GM18499 (cell line): ENCODE measurements at regions not wholly inside any gene's neighbourhood (a gene's known extent, or its start where the extent isn't known, plus 50 kb on each side); places are given as distances from the start of the nearest gene placed in this dataset.
"Not testable (repeated sequence)": the region's sequence is repeated elsewhere in the genome, so short reads cannot be mapped to it uniquely, and the experiment has no call there.

Experiments
- ATAC-seq: cut with Tn5 transposase; IDR thresholded peaks from one replicate; pipeline ENCODE4 v1.9.1; 2021; ENCODE audit warnings: moderate number of reproducible peaks; ENCODE audit not compliant: insufficient read depth, unreplicated experiment

DNA sequence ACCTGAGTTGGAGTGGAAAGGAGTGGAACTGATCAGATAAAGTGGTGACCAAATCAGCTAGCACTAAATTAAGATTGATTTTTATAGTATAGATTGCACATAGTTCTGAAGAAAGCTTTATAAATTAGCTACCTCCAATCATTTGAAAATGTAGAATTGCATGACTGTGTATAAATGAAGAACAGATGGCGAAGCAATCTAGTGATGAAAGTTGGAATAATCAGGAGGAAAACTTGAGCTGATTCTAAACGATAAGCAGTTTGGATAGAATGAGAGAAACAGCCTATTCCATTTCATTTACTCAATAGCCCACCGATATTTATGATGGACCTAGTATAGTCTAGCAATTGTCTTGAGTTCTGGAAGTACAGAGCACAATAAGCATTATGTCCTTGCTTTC is 661.5 kb downstream of the PLA2G4A start:
- ATAC-seq = no peak

DNA sequence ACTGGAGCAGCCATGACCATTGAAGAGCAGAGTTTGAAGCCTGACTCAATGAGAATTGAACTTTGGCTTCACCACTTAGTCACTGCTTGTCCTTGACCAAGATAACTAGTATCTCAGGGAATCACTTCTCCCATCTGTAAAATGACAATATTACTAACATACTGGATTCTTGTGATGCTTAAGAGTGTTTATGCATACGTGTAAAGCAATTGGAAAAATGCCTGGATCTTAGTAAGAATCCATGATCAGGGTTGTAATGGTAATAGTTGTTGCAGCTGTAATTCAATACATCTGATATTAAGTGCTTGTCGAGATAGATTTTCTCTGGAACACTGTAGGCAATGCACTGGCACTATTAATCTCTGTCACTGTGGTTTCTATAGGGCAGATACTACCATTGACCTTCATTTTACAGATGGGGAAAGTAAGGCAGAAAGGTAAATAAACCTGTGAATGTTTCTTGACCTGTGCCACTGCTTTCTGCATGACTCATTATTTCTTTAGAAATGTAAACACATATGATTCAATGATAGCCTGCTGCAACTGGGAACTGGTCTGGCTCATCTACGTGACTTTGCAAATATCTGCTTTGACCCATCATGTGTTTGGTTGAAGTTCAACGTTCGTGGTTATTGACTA is 662.5 kb downstream of the PLA2G4A start:
- ATAC-seq = no peak

DNA sequence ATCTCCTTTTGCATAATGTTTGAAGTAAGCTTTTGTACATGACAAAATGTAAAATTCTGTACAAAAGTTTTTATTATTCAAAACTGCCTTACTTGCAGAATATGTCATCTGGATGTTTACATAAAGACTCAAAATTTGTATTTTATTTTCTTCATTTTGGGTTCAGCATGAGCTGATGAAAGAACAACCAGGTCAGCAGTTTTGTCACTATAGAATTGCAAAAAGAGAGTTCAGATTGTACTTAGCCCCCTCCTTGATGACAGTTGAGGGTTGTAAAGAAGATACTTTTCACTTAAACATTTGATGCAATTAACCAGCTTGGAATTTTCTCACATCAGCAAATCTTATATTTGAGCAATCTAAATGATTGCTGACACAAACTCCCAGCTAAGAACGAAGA is 669.3 kb downstream of the PLA2G4A start:
- ATAC-seq = no peak

DNA sequence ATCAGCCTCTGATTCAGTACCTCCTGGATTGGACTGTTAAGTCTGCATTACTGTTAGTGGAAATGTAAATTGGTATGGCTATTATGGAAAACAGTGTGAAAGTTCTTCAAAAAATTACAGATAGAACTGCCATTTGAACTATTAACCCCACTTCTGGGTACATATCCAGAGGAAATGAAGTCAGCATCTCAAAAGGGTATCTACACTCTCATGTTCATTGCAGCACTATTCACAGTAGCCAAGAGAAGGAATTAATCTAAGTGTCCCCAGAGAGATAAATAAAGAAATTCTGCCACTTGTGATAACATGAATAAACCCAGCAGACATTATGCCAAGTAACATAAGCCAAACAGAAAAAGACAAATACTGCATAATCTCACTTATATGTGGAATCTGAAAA is 676.0 kb downstream of the PLA2G4A start:
- no peak for ATAC-seq

DNA sequence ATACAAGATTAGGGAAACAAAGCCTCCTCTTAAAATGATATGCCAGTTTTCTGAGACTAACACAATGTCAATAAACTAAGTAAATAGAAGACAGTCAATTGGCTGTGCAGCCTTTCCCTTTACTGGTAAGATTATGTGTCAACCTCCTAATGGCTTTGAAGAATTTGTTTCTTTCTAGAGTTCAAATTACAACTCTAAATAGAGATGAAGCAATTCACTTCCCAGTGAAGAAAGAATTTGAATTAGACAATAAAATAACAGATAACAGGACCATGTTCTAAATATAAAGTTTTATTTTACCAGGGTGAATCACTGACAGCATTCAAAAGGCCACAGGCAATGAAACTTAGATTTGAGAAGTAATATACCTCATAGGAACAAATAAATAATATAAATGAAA is 680.3 kb downstream of the PLA2G4A start:
- ATAC-seq = no peak

DNA sequence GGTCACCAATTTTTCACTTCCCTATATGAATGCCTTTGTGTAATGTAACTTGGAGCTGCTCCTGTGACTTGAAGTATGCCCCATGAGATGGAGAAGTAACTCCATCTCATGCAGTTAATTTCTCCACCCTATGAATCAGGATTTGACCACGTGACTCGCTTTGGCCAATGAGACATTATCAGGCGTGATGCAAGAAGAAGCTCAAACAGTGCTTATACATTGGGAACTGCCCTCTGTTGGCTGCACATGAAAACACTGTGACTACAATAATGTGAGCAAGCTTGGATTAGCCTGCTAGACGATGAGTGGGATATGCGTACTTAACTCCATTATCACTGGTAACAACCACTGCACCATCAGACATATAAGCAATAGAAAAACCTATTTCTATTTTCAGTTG is 684.4 kb downstream of the PLA2G4A start:
- ATAC-seq = no peak

DNA sequence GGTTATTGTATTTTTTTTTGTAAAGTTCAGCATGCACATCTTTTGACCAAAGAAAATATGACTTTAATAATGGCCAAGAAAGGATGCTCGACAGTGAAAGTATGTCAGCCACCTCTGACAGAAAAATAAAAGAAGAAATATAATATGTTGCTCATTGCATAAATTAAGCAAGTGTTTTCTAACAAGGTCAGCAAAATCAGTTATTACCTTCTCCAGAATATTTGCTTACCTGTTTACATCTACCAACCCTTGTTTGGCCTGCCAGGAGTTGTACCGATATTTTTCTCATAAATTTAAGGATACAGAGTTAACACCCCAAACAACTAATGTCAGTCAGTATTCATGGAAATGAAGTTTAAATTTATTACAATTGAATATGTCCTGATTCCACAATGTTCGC is 685.4 kb downstream of the PLA2G4A start:
- no peak for ATAC-seq

DNA sequence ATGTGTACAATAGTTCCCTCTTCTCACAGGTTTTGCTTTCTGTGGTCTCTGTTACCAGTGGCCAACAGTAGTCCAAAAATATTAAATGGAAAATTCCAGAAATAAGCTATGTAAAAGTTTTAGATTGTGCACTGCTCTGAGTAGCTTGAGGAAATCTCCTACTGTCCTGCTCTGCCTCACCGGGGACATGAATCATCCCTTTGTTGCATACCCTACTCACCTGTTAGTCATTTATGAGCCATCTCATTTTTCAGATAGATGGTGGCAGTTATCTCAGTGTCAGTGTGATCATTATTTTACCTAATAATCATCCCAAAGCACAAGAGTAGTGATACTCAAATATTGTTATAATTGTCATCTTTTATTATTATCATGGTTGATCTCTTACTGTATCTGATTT is 688.1 kb downstream of the PLA2G4A start:
- ATAC-seq = no peak

DNA sequence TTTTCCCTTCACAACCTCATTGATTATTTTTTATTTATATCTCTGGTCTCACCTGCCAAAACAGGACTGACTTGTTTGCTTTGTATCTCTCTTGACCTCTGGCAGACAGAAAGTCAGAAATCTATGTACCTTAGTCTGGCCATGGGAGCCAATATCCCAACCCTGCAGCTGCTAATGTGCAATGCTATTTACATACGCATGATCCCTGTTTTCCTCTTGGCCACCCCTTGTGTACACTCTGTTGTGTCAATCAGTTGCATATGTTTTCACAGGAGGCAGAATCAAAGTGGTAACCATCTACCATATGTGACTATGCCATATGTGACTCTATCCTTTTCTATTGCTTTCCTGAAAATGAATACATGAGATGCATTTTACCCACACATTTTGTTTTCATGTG is 688.8 kb downstream of the PLA2G4A start:
- no peak for ATAC-seq

DNA sequence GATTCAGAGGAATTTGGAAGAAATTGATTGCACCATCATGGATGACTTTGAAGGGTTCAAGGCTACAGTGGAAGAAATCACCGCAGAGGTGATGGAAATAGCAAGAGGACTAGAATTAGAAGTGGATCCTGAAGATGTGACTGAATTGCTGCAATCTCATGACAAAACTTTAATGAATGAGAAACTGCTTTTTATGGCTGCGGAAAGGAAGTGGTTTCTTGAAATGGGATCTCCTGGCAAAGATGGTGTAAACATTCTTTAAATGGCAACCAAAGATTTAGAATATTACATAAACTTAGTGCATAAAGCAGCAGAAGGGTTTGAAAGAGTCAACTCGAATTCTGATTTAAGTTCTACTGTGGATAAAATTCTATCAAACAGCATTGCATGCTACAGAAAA is 698.6 kb downstream of the PLA2G4A start:
- no peak for ATAC-seq

DNA sequence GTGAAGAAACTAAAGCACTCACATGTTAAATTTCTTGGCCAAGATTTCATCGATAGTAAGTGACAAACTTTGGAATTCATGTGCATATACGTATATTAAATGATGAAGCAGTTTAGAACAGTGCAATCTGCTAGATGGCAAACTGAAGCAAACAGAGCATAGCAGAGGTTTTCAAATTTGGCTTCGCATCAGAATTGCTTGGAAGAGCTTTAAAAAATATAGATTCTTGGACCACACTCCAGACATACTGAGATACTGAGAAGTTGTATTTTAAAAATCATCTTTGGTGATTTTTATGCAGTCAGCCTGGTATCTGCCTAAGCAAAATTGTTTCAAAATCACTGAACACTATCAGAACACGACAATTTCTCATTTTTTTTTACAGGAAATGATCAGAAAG is 709.2 kb downstream of the PLA2G4A start:
- ATAC-seq = no peak

DNA sequence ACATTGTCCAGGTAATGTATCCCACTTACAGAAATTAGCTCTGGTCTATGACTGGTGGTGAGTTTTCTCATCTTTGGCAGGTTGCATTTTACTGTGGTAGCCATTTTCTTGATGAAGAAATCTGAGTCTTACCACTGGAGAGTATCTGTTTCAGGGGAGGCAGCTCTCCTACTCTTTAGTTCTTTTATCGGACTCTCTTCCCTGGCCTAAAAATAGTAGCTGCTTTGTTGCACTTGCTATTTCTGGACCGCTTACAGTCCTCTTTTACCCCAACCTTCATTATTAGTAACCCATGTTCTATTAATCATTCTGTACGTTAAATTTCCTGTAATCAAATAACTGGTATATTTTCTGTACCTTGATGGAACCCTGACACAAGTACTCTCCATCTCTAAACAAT is 720.8 kb downstream of the PLA2G4A start:
- no peak for ATAC-seq

DNA sequence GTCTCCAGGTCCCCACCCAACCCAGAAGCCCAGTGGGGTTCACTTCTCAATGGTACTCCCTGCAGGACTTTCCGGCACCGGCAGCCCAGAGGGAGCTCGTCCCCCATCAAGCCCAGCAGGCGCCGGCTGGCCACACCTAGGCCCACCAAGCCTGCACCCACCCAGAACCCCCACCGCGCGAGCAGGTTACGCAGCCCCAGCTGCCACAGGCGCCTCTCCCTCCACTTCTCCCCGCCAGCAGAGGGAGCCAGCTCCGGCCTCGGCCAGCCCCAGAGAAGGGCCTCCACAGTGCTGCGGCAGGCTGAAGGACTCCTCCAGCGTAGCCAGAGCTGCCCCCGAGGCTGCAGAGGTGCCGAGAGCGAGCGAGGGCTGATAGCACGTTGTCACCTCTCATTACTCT is 722.3 kb downstream of the PLA2G4A start:
- ATAC-seq = no peak

DNA sequence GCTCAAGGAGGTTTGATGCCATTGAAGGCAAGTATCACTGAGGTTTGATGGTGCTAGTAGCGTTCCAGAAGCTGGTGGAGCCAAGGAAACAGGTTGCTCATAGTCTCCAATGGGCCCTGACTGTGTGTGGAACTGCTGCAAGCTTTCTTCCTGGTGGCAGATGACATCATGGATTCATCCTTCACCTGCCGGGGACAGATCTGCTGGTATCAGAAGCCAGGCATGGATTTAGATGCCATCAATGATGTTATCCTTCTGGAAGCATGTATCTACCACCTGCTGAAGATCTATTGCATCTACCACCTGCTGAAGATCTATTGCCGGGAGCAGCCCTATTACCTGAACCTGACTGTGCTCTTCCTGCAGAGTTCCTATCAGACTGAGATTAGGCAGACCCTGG is 734.4 kb downstream of the PLA2G4A start:
- ATAC-seq = no peak

DNA sequence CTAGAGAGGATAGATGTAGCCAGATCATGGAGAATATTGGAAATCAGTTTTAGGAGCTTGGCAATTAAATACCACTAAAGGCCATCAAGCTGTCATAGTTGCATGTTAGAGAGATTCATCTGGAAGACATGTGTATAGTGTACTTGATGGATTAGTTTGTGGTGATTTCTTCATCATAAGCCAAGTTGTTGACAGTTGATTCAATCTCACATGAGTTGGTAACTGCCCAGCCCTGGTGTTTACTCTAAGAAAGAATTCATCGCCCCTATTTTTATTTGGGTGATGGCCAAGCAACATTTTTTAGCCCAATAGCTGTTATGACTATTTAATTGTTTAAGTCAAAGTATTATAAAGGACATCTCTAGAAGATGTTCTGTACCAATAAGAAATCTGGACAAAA is 737.6 kb downstream of the PLA2G4A start:
- ATAC-seq = no peak

DNA sequence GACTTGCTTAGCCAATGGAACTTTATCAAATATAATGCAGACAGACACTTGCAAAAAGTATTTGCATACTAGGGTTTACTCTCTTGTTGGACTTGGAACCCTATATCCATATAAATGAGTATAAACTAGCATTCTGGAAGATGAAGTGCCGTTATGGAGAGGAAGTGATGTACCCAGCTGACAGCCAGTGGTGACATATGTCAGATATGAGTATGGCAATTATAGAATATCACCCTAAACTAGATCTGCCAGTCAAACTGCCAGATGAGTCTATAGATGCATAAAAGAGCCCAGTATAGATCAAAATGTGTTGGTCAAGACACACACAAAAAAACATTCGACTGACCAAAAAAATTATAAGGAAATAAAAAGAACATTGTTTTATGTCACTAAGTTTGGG is 739.3 kb downstream of the PLA2G4A start:
- ATAC-seq = no peak

DNA sequence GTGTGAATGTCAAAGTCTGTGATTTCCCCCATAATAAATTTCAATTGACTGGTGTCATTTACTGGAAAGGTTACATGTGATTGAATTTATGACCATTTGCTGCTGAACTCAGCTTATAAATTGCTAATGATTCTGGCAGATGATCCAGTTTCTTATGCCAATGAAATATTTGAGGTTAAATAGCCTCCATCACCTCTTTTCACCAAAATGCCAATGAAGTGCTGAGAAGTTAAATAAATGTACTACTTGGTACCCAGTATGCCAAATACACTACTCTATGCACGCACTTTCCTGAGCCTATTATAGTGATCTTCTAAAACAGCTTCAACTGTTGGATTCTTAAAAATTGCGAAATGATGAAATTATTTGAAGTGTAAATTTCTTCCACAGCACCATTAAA is 741.4 kb downstream of the PLA2G4A start:
- no peak for ATAC-seq

DNA sequence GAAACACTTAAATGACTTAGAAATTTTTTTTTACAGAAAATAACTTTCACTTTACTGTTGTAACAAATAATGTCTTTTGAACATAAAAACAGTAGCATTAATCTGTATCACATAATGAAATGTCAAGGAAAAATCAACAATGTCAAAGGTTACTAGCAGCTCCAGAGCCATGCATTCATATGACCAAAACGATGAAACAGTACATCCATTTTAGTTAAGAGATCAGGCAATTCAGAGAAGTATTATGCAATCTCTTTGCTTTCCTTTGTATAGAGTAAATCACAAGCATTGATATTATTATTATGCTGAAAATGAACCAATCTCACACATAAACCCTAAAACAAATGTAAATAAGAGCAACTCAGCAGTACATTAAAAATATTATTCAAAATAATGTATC is 748.9 kb downstream of the PLA2G4A start:
- no peak for ATAC-seq

DNA sequence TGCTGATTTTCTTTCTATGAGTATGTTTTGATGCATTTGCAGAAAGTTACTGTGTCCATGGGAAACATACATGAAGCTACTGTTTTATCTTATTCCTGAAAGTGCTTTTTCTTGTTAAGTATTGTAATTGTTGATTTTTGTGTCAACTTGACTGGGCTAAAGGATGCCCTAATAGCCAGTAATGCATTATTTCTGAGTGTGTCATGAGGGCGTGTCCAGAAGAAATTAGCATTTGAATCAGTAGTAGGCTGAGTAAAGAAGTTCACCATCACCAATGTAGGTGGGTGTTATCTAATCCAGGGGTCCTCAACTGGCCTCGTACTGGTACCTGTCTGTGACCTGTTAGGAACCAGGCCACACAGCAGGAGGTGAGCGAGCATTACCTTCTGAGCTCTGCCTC is 760.2 kb downstream of the PLA2G4A start:
- ATAC-seq = no peak

DNA sequence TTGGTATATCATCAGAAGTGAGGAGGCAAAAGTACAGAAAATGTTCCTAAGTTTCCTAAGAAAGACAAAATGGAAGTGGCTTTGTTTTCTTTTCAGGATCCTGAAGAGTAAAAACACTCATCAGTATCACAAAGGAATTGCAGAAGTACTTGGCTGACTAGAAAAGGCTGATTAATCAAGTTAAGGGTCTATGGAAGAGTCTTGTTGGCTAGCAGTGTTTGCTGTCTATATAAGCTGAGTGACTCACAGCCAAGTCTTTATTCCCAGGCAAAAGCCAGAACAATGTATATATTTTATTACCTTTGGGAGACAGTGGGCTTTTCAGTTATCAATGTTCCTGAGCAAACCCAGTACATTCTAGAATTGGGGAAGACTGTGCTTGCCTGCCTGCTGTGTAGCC is 777.0 kb downstream of the PLA2G4A start:
- no peak for ATAC-seq

DNA sequence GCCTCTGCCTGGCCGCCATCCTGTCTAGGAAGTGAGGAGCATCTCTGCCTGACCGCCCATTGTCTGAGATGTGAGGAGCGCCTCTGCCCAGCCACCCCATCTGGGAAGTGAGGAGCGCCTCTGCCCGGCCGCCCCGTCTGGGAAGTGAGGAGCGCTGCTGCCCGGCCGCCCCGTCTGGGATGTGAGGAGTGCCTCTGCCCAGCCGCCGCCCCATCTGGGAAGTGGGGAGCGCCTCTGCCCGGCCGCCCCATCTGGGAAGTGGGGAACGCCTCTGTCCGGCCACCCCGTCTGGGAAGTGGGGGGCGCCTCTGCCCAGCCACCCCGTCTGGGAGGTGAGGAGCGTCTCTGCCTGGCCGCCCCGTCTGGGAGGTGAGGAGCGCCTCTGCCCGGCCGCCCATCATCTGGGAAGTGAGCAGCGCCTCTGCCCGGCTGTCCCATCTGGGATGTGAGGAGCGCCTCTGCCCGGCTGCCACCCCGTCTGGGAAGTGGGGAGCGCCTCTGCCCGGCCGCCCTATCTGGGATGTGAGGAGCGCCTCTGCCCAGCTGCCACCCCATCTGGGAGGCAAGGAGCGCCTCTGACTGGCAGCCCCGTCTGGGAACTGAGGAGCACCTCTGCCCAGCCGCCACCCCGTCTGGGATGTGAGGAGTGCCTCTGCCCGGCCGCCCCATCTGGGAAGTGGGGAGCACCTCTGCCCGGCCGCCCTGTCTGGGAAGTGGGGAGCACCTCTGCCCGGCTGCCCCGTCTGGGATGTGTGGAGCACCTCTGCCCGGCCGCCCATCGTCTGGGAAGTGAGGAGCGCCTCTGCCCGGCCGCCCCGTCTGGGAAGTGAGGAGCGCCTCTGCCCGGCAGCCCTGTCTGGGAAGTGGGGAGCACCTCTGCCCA is 787.3 kb downstream of the PLA2G4A start:
- ATAC-seq = not testable (repeated sequence)

DNA sequence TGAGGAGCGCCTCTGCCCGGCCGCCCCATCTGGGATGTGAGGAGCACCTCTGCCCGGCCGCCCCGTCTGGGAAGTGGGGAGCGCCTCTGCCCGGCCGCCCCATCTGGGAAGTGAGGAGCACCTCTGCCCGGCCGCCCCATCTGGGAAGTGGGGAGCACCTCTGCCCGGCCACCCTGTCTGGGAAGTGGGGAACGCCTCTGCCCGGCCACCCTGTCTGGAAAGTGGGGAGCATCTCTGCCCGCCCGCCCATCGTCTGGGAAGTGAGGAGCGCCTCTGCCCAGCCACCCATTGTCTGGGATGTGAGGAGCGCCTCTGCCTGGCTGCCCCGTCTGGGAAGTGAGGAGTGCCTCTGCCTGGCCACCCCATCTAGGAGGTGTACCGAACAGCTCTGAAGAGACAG is 788.1 kb downstream of the PLA2G4A start:
- not testable (repeated sequence) for ATAC-seq
